ENCODE measurements at regions not wholly inside any gene's neighbourhood (a gene's known extent, or its start where the extent isn't known, plus 50 kb on each side); places are given as distances from the start of the nearest gene placed in this dataset.

GRCh38 chr2:191738003-191738402 is 60.1 kb downstream of the NABP1 start:
- no peak for DNase-seq (ENCODE audit: low read depth in 2 of 2, low spot score in 1 of 2)

GRCh38 chr2:191738667-191739066 is 60.7 kb downstream of the NABP1 start:
- no peak for DNase-seq (ENCODE audit: low read depth in 2 of 2, low spot score in 1 of 2)

- no peak for DNase-seq (ENCODE audit: low read depth in 2 of 2, low spot score in 1 of 2)
Observed at GRCh38 chr2:191739194-191739593, 61.3 kb downstream of the NABP1 start.

- peak in 1 of 2 donors; percentile 2 for DNase-seq (ENCODE audit: low read depth in 2 of 2, low spot score in 1 of 2)
Observed at GRCh38 chr2:191740016-191740419, 62.1 kb downstream of the NABP1 start.

DNA sequence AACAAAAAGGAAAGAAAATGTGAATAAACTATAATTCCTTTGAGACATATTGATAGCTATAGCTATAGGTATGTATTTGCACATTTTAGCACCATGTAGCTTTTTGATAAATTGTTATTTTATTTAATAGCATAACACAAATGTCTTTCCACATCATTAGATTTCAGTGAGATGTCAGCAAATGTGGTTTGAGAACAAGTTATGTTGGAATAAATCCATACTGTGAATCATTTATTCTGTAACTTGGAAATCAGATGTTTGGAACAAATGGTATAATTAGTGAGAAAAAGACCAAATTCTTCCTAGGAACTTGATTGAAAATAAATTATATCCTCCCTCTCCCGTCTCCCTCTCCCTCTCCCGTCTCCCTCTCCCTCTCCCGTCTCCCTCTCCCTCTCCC is 62.8 kb downstream of the NABP1 start:
- DNase-seq (ENCODE audit: low read depth in 2 of 2, low spot score in 1 of 2) = no peak

DNA sequence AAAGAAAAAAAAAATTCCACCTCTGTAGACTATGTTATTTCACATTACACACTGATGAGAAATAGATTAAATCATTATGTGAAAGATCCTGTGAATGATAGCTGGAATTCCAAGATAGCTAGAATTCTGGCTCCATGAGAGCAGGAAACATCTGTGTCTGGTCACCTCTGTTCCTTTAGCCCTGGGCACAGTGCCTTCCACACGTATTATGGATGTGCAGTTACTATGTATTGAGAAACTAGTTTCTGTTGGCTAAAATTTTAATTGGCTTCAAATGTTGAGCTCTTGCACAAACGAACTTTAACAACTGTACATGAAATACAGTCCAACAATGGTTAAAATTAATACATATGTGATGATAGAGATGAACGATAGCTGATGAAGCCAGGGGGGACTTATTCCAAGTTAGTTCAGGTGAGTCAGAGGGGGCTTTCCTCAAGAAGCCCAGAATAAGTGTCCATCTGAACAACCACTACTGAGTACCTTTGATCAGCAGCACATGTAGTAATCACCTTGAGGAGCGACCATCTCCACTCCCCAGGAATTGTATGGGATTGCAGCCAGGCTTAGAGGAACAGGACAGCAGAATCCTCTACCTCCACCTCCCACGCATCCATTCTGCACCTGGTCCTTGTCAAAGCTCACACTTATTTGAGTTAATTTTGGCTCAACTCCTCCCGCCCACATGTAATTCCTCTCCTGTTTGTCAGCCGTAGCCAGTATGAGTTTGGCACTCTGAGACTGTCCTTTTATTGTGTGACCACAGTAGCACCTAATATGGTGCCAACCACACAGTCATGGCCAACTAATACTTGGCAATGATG is 68.6 kb downstream of the NABP1 start:
- DNase-seq (ENCODE audit: low read depth in 2 of 2, low spot score in 1 of 2) = no peak

- no peak for DNase-seq (ENCODE audit: low read depth in 2 of 2, low spot score in 1 of 2)
Observed at GRCh38 chr2:191747170-191747530, 69.2 kb downstream of the NABP1 start.

GRCh38 chr2:191748059-191748461 is 70.1 kb downstream of the NABP1 start:
- no peak for DNase-seq (ENCODE audit: low read depth in 2 of 2, low spot score in 1 of 2)

DNA sequence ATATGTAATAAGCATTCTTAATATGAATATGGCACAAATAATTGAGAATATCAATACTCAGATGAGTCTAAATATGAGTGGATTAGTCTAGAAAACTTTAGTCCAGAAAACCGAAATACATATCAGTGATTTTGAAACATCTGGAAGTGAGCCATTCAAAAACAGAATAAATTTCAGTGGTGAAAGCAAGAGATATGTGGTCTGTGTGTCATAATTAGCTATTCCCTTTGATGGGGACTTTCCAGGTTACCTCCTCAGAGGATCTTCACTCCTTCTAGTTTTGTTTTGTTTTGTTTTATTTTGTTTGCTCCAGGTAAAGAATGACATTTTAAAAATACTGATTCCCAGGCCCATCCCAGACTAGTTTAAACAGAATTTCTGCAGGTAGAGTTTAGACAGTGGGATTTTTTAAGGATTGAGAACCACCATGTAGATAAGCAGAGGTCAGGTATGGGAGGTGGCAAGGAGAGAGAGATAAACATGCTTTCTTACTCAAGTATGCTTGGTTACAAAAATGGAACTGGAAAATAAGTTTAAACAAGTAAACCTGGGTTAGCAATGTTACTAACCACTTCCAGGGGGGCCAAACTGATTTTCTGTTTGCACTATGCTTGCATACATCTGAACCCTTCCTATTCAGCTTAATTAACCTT is 70.7 kb downstream of the NABP1 start:
- no peak for DNase-seq (ENCODE audit: low read depth in 2 of 2, low spot score in 1 of 2)

GRCh38 chr2:191749181-191749540 is 71.2 kb downstream of the NABP1 start:
- no peak for DNase-seq (ENCODE audit: low read depth in 2 of 2, low spot score in 1 of 2)

GRCh38 chr2:191754103-191754502 is 76.2 kb downstream of the NABP1 start:
- no peak for DNase-seq (ENCODE audit: low read depth in 2 of 2, low spot score in 1 of 2)

GRCh38 chr2:191756761-191757160 is 78.8 kb downstream of the NABP1 start:
- DNase-seq (ENCODE audit: low read depth in 2 of 2, low spot score in 1 of 2) = no peak

DNA sequence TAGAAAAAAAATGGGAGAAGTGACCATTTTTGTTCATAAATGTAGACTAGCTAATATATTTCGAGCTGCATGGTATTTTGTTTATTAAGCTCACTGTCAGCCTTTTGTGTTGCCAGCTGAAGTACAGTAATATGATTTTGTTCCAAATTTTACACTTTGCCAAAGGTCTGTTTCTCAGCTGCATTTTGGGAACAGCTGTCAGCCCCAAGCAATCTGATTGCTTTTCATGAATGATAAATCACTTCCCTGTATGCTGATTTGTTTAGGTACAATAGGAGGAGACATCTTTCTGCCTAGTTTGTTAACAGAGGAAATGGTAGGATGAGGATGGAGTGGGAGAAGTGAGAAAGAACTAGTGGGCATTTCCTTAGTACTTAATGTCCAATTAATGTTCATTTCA is 79.3 kb downstream of the NABP1 start:
- DNase-seq (ENCODE audit: low read depth in 2 of 2, low spot score in 1 of 2) = no peak

GRCh38 chr2:191758518-191759507 is 80.9 kb downstream of the NABP1 start:
- peak in 1 of 2 donors; percentile 27 for DNase-seq (ENCODE audit: low read depth in 2 of 2, low spot score in 1 of 2)

DNA sequence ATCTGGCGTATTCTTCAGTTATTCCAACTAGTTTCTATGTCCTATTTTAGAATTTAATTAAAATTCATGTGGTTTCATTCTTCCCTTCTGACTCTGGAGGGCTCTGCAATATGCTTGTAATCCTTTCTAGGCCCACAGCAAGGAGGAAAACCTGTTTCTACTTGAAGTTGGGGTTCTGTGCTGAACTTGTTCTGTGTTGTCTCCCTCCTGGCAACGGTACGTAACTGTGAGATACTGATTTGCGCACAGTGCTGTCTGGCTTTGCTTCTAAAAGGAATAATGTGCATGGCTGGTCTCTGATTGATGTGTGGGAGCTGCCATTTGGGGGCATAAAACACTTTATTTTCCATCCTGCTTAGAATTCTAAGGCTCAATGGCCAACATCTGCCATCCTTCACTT is 81.7 kb downstream of the NABP1 start:
- DNase-seq (ENCODE audit: low read depth in 2 of 2, low spot score in 1 of 2) = no peak

DNA sequence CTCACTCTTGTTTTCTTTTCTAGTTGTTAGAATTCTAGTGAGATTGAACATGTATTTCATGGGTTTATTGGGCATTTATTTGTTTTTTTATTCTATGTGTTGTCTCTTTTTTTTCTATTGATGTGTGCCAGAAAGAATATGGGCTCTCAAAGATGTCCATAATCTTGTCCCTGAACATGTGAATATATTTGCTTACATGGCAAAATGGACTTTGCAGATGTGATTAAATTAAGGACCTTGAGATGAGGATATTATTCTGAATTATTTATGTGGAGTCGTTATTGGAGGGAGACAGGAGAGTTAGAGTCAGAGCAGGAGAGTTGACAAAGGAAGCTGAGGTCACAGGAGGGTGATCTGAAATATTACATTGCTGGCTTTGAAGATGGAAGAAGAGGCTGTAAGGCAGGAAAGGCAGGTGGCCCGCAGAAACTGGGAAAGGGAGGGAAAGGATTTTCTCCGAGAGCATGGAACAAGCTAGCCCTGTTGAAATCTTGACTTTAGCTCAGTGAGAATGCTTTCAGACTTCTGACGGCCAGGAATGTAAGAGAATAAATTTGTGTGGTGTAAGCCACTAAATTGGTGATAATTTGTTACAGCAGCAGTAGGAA is 82.8 kb downstream of the NABP1 start:
- DNase-seq (ENCODE audit: low read depth in 2 of 2, low spot score in 1 of 2) = no peak

- DNase-seq (ENCODE audit: low read depth in 2 of 2, low spot score in 1 of 2) = no peak
Observed at GRCh38 chr2:191773136-191773535, 73.8 kb downstream of the CAVIN2 start.

GRCh38 chr2:191777351-191777750 is 69.5 kb downstream of the CAVIN2 start:
- DNase-seq (ENCODE audit: low read depth in 2 of 2, low spot score in 1 of 2) = no peak

DNA sequence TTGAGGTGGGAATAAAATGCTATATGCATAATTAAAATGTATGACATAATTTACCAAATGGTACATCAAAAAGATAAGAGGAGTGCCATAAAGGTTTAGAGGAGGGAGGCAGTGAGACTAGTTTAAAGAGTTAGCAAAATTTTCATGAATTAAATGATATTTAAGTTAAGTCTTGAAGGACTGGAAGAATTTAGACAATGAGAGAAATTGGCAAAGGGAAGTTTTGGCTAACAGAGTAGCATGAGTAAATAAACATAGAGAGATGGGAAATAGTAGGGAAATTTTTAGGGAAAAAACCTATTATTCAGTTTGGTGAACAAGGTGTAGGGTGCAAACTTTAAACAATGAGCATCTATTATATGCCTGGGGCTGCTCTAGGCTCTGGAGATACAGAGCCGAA is 68.8 kb downstream of the CAVIN2 start:
- DNase-seq (ENCODE audit: low read depth in 2 of 2, low spot score in 1 of 2) = no peak

- DNase-seq (ENCODE audit: low read depth in 2 of 2, low spot score in 1 of 2) = no peak
Observed at GRCh38 chr2:191782351-191782750, 64.5 kb downstream of the CAVIN2 start.

GRCh38 chr2:191783416-191783815 is 63.5 kb downstream of the CAVIN2 start:
- DNase-seq (ENCODE audit: low read depth in 2 of 2, low spot score in 1 of 2) = no peak

Data from stimulated activated CD8-positive, alpha-beta memory T cell treated with anti-CD3 and anti-CD28 coated beads, Interleukin-4, amount 100 ng/mL, for 1 hour (primary cell).